Ovary (tissue), 3 donors: ENCODE measurements at regions not wholly inside any gene's neighbourhood (a gene's known extent, or its start where the extent isn't known, plus 50 kb on each side); places are given as distances from the start of the nearest gene placed in this dataset.

Experiments
- CTCF ChIP-seq, 3 donors: fragments of 450-650 bp in 2 of 3; fragments of 200-600 bp in 1 of 3; IDR thresholded peaks; one replicate each; pipeline versions ENCODE4 v1.5.1 to v1.8.0; 2016 to 2022; ENCODE audit warnings: antibody characterized with exemption in 3 of 3, mild to moderate bottlenecking in 1 of 3
- EP300 ChIP-seq: sonication (generic); formaldehyde crosslinking; IDR thresholded peaks from one replicate; pipeline ENCODE4 v1.6.1; 2017; ENCODE audit warnings: antibody characterized with exemption
- POLR2A ChIP-seq: fragments of 450-650 bp; IDR thresholded peaks from one replicate; pipeline ENCODE4 v1.6.1; 2017; ENCODE audit warnings: antibody characterized with exemption, mild to moderate bottlenecking, moderate library complexity
- donor health status: DM: no; HTN: no; CAD: no.

DNA sequence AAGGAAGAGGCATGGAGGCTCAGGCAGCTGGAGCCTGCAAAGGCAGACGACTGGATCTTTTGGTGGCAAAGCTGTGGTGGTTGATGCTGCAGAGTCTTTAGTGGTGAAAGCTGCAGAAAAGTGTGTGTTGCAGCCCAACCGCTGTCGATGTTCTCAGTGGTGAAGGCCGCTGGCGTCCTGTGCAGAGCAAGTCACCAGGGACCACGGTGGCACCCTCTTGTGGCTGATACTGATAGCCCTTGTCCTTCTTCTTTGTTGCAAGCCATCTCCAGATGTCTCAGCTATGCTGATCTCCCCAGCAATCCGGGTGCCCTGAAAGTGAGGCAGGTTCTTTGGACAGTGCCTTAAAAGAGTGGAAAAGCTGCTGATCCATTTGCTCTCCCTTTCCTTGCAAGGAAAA lies 610.9 kb upstream of the PCDH9 start:
- TF ChIP-seq POLR2A: no peak
- TF ChIP-seq CTCF (IDR thresholded peaks at IDR 0.05): no peak
- TF ChIP-seq EP300: no peak
